B cell (primary cell): ENCODE measurements at regions not wholly inside any gene's neighbourhood (a gene's known extent, or its start where the extent isn't known, plus 50 kb on each side); places are given as distances from the start of the nearest gene placed in this dataset.

ENCODE experiments used
- ATAC-seq: fragments of 200-7000 bp; cut with Tn5 transposase; one replicate; pipeline ENCODE4 v1.10.0; 2021; ENCODE audit warnings: low read depth, mild to moderate bottlenecking, moderate number of reproducible peaks, moderate library complexity
- CTCF ChIA-PET: fragments of 350-600 bp; sonication (Branson Sonifier 250); formaldehyde crosslinking; loops from one replicate; lab custom pipeline; 2021; ENCODE audit warnings: antibody characterized with exemption, inconsistent platforms; lab: Charles Lee
- POLR2A ChIA-PET: fragments of 350-600 bp; sonication (Branson Sonifier 250); formaldehyde crosslinking; loops from one replicate; lab custom pipeline; 2021; ENCODE audit warnings: antibody characterized with exemption; lab: Charles Lee
- DNase-seq: peaks from one replicate; pipeline ENCODE4 v3.0.0; 2013
- H2AFZ ChIP-seq: 2 replicates; pipeline ENCODE4 v1.6.1; 2012; ENCODE audit warnings: mild to moderate bottlenecking, low read depth, low read length; ENCODE audit not compliant: insufficient read depth, poor library complexity, severe bottlenecking
- H3K27ac ChIP-seq, 2 donors: 1 replicate in 1 of 2; 2 replicates in 1 of 2; pipeline ENCODE4 v1.5.1; 2012 to 2013; ENCODE audit warnings: low read length in 2 of 2, mild to moderate bottlenecking in 2 of 2, moderate library complexity in 1 of 2
- H3K27me3 ChIP-seq, 4 experiments: fragments of 200-600 bp in 1 of 4; sonication (generic) in 1 of 4; replicated peaks in 1 of 4; 1 replicate in 2 of 4; 2 replicates in 2 of 4; pipeline versions ENCODE4 v1.6.1 to v1.7.0; 2013 to 2016; ENCODE audit warnings: low read length in 3 of 4, mild to moderate bottlenecking in 2 of 4, mixed read lengths in 1 of 4, moderate library complexity in 1 of 4; ENCODE audit not compliant: insufficient read depth in 4 of 4, control insufficient read depth in 3 of 4; ENCODE audit errors: control extremely low read depth in 1 of 4
- H3K36me3 ChIP-seq, 2 experiments: replicated peaks in 1 of 2; 1 replicate in 1 of 2; 2 replicates in 1 of 2; pipeline versions ENCODE4 v1.6.1 to v1.7.1; 2013; ENCODE audit warnings: low read length in 1 of 2; ENCODE audit not compliant: insufficient read depth in 2 of 2, control insufficient read depth in 1 of 2; ENCODE audit errors: control extremely low read depth in 1 of 2, extremely low read depth in 1 of 2
- H3K4me1 ChIP-seq, 2 donors: fragments of 200-600 bp in 1 of 2; sonication (generic) in 1 of 2; 1 replicate in 1 of 2; 2 replicates in 1 of 2; pipeline versions ENCODE4 v1.5.1 to v1.6.1; 2013 to 2017; ENCODE audit warnings: low read length in 2 of 2; ENCODE audit not compliant: control insufficient read depth in 2 of 2, insufficient read depth in 2 of 2
- H3K4me2 ChIP-seq: replicated peaks from 2 replicates; pipeline ENCODE3; 2012; ENCODE audit warnings: mild to moderate bottlenecking, low read depth, low read length; ENCODE audit not compliant: poor library complexity, severe bottlenecking
- H3K4me3 ChIP-seq, 5 experiments: fragments of 200-600 bp in 1 of 5; sonication (generic) in 1 of 5; 1 replicate in 3 of 5; 2 replicates in 2 of 5; pipeline versions ENCODE4 v1.5.1 to v1.7.0; 2011 to 2016; ENCODE audit warnings: low read length in 4 of 5, mild to moderate bottlenecking in 4 of 5, low read depth in 2 of 5, control low read depth in 1 of 5, moderate library complexity in 1 of 5; ENCODE audit not compliant: insufficient read depth in 1 of 5; ENCODE audit errors: control extremely low read depth in 1 of 5, extremely low read depth in 1 of 5
- H3K79me2 ChIP-seq: fragments of 200-600 bp; sonication (generic); one replicate; pipeline ENCODE4 v1.6.0; 2016; ENCODE audit warnings: low read length; ENCODE audit not compliant: control insufficient read depth, insufficient read depth
- H3K9ac ChIP-seq: fragments of 200-600 bp; sonication (generic); 2 replicates; pipeline ENCODE4 v1.6.1; 2017; ENCODE audit warnings: mild to moderate bottlenecking, low read length, moderate library complexity
- H3K9me3 ChIP-seq, 3 donors: one replicate each; pipeline versions ENCODE4 v1.6.1 to v1.7.1; 2013; ENCODE audit warnings: low read length in 2 of 3; ENCODE audit not compliant: control insufficient read depth in 2 of 3, insufficient read depth in 1 of 3; ENCODE audit errors: control extremely low read depth in 1 of 3
- H4K20me1 ChIP-seq: 2 replicates; pipeline ENCODE4 v1.6.0; 2012; ENCODE audit warnings: mild to moderate bottlenecking, low read length; ENCODE audit not compliant: insufficient read depth, control insufficient read depth, poor library complexity, severe bottlenecking
- H3K27ac Mint-ChIP-seq: one replicate; pipeline ENCODE4 v1.8.0; 2021; ENCODE audit warnings: mixed read lengths
- H3K27me3 Mint-ChIP-seq: one replicate; pipeline ENCODE4 v1.8.0; 2021; ENCODE audit warnings: mixed read lengths
- H3K4me1 Mint-ChIP-seq: one replicate; pipeline ENCODE4 v1.8.0; 2021; ENCODE audit warnings: mixed read lengths
- H3K4me3 Mint-ChIP-seq: one replicate; pipeline ENCODE4 v1.8.0; 2021; ENCODE audit warnings: mixed read lengths
- H3K9me3 Mint-ChIP-seq: one replicate; pipeline ENCODE4 v1.8.0; 2022; ENCODE audit warnings: mixed read lengths; ENCODE audit not compliant: insufficient read depth
- EZH2 ChIP-seq: IDR thresholded peaks from 2 replicates; pipeline ENCODE4 v1.6.1; 2012; ENCODE audit warnings: borderline replicate concordance, low read depth, mild to moderate bottlenecking, moderate library complexity, low read length; ENCODE audit not compliant: insufficient read depth, poor library complexity, severe bottlenecking
- WGBS: methylation state at CpG from one replicate; pipeline ENCODE4 v1.1.5; 2013; ENCODE audit warnings: missing lambda C conversion rate; ENCODE audit not compliant: insufficient coverage; 5-methylcytosine and 5-hydroxymethylcytosine counted together
- intact Hi-C: fragments of 100-400 bp; cut with micrococcal nuclease; formaldehyde crosslinking; loops from one replicate; pipeline ENCODE4 v1.10.0; 2022
- TF ChIP-seq, protein P1 (sequence below): fragments of 200-600 bp; IDR thresholded peaks from one replicate; pipeline ENCODE4 v1.8.0; 2022; ENCODE audit warnings: antibody characterized with exemption, mild to moderate bottlenecking

DNA sequence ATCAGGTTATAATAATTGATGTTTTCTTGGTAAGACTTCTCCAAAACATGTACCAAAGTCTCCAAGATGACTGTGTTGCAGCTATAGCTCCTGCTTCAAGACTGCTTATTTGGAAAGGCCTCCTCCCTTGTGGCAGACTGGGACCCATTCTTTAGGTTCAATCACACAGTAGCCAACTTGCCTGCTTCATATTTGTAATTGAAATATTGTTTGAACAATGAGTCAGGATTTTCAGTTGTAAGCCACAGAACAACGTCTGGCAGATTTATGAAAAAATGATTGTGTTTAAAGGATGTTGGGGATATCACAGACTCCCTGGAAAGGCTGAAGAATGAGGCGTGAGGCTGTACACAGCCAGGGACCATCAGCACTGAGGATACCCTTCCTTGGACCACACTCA is 458.9 kb downstream of the MED10 start:
- H3K27me3 ChIP-seq, result no peaks in the 10 kb centered on the region
- Mint-ChIP-seq H3K4me1 (no peaks in the 10 kb centered on the region), H3K4me3 (no peak overlapping the region), H3K27ac (no peak overlapping the region), H3K27me3 (no peaks in the 10 kb centered on the region), H3K9me3 (no peaks in the 10 kb centered on the region)
- H3K27ac ChIP-seq, result no peak overlapping the region
- ChIA-PET CTCF (no interaction called here), POLR2A (no interaction called here)
- H2AFZ ChIP-seq, result no peak overlapping the region
- intact Hi-C loops, result no loop called here
- H3K9ac ChIP-seq, result no peak overlapping the region
- no peaks in the 10 kb centered on the region for H3K79me2 ChIP-seq
- DNase-seq (no peak), ATAC-seq (no peak)
- no peaks in the 10 kb centered on the region for H4K20me1 ChIP-seq
- H3K4me1 ChIP-seq, result no peaks in the 10 kb centered on the region
- H3K4me3 ChIP-seq, result no peak overlapping the region
- H3K4me2 ChIP-seq, result no peak overlapping the region
- WGBS, result 38% methylated on average over 2 of the region's 2 CpGs
- no peaks in the 10 kb centered on the region for H3K36me3 ChIP-seq
- H3K9me3 ChIP-seq, result no peaks in the 10 kb centered on the region
- TF ChIP-seq, protein P1, sequence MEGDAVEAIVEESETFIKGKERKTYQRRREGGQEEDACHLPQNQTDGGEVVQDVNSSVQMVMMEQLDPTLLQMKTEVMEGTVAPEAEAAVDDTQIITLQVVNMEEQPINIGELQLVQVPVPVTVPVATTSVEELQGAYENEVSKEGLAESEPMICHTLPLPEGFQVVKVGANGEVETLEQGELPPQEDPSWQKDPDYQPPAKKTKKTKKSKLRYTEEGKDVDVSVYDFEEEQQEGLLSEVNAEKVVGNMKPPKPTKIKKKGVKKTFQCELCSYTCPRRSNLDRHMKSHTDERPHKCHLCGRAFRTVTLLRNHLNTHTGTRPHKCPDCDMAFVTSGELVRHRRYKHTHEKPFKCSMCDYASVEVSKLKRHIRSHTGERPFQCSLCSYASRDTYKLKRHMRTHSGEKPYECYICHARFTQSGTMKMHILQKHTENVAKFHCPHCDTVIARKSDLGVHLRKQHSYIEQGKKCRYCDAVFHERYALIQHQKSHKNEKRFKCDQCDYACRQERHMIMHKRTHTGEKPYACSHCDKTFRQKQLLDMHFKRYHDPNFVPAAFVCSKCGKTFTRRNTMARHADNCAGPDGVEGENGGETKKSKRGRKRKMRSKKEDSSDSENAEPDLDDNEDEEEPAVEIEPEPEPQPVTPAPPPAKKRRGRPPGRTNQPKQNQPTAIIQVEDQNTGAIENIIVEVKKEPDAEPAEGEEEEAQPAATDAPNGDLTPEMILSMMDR, result no peak

DNA sequence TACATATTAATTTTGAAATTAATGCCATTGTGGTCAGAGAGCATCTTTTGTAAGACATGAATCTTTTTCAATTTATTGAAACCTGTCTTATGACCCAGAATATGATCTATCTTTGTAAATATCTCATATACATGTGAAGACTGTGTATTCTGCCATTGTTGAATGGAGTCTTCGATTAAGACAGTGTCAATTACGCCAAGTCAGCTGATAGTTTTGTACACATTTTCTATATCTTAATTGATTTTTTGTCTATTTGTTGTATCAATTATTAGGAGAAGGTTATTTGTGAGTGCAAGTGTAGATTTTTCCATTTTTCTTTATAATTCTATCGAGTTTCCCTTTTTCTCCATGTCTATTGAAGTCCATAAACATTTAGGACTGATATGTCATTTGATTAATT is 471.6 kb downstream of the MED10 start:
- Mint-ChIP-seq H3K4me1 (no peaks in the 10 kb centered on the region), H3K9me3 (peaks cover 2% of the 10 kb centered on the region), H3K27ac (no peak overlapping the region), H3K27me3 (peaks cover 4% of the 10 kb centered on the region), H3K4me3 (no peak overlapping the region)
- Histone ChIP-seq H3K36me3 (no peaks in the 10 kb centered on the region), H2AFZ (no peak overlapping the region), H3K4me2 (no peak overlapping the region), H3K27me3 (peaks cover 0 to 2% (median 0%) of the 10 kb centered on the region in 4 experiments), H3K9ac (no peak overlapping the region), H3K4me1 (no peaks in the 10 kb centered on the region), H3K9me3 (no peaks in the 10 kb centered on the region), H4K20me1 (no peaks in the 10 kb centered on the region), H3K4me3 (no peak overlapping the region), H3K27ac (no peak overlapping the region), H3K79me2 (no peaks in the 10 kb centered on the region)
- no peak for TF ChIP-seq EZH2
- TF ChIP-seq, protein P1, result no peak
- CTCF ChIA-PET, result no interaction called here
- ATAC-seq (no peak), DNase-seq (no peak)
- WGBS, result no CpG with 5 or more reads among the region's 3 CpGs
- intact Hi-C loops, result no loop called here
- POLR2A ChIA-PET, result no interaction called here
